Stomach smooth muscle (tissue), 2 donors: ENCODE measurements at regions not wholly inside any gene's neighbourhood (a gene's known extent, or its start where the extent isn't known, plus 50 kb on each side); places are given as distances from the start of the nearest gene placed in this dataset.

Experiments
- H3K27ac ChIP-seq: one replicate; pipeline ENCODE4 v1.7.0; 2013; ENCODE audit warnings: mild to moderate bottlenecking, low read length, inconsistent platforms
- H3K27me3 ChIP-seq, 2 donors: one replicate each; pipeline ENCODE4 v1.7.0; 2013; ENCODE audit warnings: low read length in 2 of 2; ENCODE audit not compliant: insufficient read depth in 2 of 2, control insufficient read depth in 1 of 2
- H3K36me3 ChIP-seq, 2 donors: one replicate each; pipeline ENCODE4 v1.7.0; 2013; ENCODE audit warnings: low read length in 2 of 2; ENCODE audit not compliant: control insufficient read depth in 2 of 2, insufficient read depth in 2 of 2
- H3K4me1 ChIP-seq: one replicate; pipeline ENCODE4 v1.7.0; 2013; ENCODE audit warnings: low read length; ENCODE audit not compliant: control insufficient read depth, insufficient read depth
- H3K4me3 ChIP-seq, 2 donors: one replicate each; pipeline ENCODE4 v1.7.0; 2013; ENCODE audit warnings: low read length in 2 of 2
- H3K9ac ChIP-seq, 2 donors: one replicate each; pipeline ENCODE4 v1.7.0; 2013; ENCODE audit warnings: low read length in 2 of 2, mild to moderate bottlenecking in 1 of 2
- H3K9me3 ChIP-seq, 2 donors: one replicate each; pipeline ENCODE4 v1.7.0; 2013; ENCODE audit warnings: low read length in 2 of 2; ENCODE audit not compliant: control insufficient read depth in 2 of 2
- donor health status: healthy.
- donor health status: Pancreatic carcinoma.

DNA sequence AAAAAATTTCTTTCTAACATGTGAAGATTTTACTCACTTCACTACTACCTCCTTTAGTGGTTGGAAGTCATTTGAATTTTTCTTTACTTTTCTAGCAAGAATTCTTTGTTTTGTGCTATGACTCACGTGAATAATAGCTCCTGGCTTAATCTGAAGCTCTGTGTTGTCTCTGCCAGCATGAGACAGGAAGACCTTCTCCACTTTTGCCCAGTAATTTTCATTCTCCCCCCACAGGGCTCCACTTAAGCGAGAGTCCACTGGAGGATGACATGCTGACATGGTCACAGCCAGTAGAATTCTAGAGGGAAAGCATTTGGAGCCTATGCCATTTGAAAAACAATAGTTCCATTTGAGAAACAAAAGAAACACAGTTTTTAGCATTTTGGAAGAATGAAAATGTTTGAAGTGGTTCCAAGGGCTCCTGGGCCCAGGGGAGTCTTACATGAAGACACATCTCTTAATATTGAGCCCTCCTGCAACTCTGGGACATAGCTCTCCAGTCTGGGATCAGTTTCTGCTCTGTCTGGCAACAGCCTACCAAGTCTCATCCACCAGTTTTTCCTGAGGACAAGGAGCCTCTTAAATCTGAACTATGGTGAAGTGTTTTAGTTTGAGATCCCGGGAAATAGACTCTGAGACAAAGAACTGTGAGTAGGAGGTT lies 231.4 kb downstream of the PAX1 start:
- Histone ChIP-seq H3K9me3 (peaks cover 0 to 3% of the 10 kb centered on the region in 2 donors), H3K27ac (no peak overlapping the region), H3K9ac (no peak overlapping the region), H3K4me1 (no peaks in the 10 kb centered on the region), H3K36me3 (no peaks in the 10 kb centered on the region), H3K4me3 (no peak overlapping the region), H3K27me3 (no peaks in the 10 kb centered on the region)

DNA sequence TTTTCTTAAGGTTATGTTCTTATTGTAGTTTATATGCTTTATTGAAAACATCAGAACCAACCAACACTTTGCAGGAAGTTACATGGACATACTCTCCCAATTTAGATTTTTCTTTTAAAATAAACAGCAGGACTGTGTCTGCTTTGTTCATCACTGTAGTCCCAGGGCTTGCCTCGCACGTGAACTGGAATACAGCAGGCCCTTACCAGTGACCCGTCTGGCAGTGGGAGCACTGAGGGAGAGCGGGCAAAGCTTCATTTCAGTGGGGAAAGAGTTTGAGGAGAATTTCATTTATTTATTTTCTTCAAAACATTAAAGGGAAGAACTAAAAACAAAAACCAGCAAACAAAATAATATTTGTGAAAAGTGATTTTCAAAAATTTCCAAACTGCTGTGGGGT lies 230.8 kb downstream of the PAX1 start:
- H3K4me3 ChIP-seq = no peak overlapping the region
- no peak overlapping the region for H3K27ac ChIP-seq
- H3K9me3 ChIP-seq = peaks cover 0 to 3% of the 10 kb centered on the region in 2 donors
- no peaks in the 10 kb centered on the region for H3K36me3 ChIP-seq
- H3K27me3 ChIP-seq = no peaks in the 10 kb centered on the region
- no peaks in the 10 kb centered on the region for H3K4me1 ChIP-seq
- no peak overlapping the region for H3K9ac ChIP-seq

DNA sequence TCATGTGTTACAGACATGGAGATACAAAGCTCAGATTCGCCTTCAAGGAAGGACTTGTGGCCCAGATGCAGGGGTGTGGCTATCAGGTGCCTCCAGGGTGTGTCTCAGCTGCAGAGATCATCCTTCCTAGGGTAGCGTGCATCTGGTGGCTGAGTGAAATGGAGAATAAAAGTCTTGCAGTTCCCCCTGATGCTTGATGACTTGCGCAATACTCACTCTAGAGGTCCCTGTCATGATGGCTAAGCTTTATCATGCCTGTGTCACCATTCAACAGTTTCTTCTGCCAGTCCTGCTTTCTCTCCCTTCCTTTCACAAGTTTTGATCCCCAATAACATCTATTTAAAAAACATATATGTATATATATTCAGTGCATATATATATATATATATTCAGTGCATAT lies 228.1 kb downstream of the PAX1 start:
- H3K27me3 ChIP-seq = no peaks in the 10 kb centered on the region
- no peak overlapping the region for H3K9ac ChIP-seq
- H3K9me3 ChIP-seq = peaks cover 0 to 3% of the 10 kb centered on the region in 2 donors
- no peaks in the 10 kb centered on the region for H3K36me3 ChIP-seq
- H3K27ac ChIP-seq = no peak overlapping the region
- no peaks in the 10 kb centered on the region for H3K4me1 ChIP-seq
- H3K4me3 ChIP-seq = no peak overlapping the region

DNA sequence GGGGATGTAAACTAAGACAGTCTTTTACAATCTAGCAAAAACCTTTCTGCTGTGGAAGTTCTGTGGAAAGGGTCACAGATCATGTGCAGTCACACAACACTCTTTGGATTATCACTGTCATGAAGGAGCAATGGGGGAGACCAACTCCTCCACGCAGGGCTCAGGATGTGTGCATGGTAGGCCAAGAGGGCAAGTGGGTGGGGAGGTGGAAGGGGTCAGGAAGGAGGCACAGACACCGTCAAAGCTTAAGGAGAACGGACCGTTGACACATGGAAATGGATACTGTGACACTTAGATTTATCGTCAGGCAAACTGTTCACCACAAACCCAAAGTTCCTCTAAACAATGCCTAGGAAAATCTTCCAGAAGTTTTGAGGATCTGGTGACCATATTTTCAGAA lies 215.8 kb downstream of the PAX1 start:
- no peak overlapping the region for H3K9ac ChIP-seq
- H3K27me3 ChIP-seq = no peaks in the 10 kb centered on the region

DNA sequence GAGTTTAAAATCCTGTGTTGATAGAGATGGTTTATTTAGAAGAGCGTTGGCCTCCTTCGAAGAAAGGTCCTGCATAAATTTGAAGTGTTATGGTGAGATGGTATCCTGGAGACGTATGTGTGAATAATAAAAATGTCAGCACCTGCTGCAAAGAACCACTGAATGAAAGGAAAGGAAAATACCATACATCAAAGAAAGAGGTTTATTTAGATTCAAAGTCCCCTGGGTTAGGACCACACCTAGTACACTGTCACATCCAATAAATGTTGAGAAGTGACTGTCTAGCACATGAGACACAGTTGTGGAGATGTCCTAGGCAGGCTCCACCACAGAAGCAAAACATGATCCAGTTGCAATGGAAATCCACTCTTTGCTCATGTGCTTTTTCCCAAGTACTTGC lies 214.7 kb downstream of the PAX1 start:
- H3K27me3 ChIP-seq = no peaks in the 10 kb centered on the region
- no peak overlapping the region for H3K27ac ChIP-seq
- no peaks in the 10 kb centered on the region for H3K36me3 ChIP-seq
- no peak overlapping the region for H3K4me3 ChIP-seq
- H3K9me3 ChIP-seq = peaks cover 0 to 2% of the 10 kb centered on the region in 2 donors
- no peaks in the 10 kb centered on the region for H3K4me1 ChIP-seq
- no peak overlapping the region for H3K9ac ChIP-seq

More for the DNA sequence above, 215.8 kb downstream of the PAX1 start:
- Histone ChIP-seq H3K4me3 (no peak overlapping the region), H3K9me3 (peaks cover 0 to 2% of the 10 kb centered on the region in 2 donors), H3K36me3 (no peaks in the 10 kb centered on the region), H3K27ac (no peak overlapping the region), H3K4me1 (no peaks in the 10 kb centered on the region)

DNA sequence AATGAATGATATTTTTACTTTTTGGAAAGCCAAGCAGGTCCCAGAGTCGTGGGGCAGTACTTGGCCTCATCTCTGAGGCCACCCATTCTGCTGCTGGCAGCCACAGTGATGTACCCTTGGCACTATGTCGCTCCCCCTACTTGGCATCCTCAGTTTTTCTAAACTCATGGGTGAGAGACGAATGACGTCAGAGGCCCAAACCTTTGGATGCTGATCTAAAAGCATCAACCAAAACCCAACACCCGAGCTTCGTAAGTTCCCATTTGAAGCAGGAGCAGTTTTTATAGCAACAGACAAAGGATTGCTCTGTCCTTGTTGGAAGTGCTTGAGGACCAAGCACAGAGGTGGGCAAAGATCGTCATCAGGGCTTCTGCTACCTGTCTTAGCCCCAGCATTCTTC lies 212.9 kb downstream of the PAX1 start:
- H3K9ac ChIP-seq = no peak overlapping the region
- no peak overlapping the region for H3K27ac ChIP-seq
- peaks cover 0 to 2% of the 10 kb centered on the region in 2 donors for H3K9me3 ChIP-seq
- H3K27me3 ChIP-seq = no peaks in the 10 kb centered on the region
- H3K4me3 ChIP-seq = no peak overlapping the region
- no peaks in the 10 kb centered on the region for H3K4me1 ChIP-seq
- no peaks in the 10 kb centered on the region for H3K36me3 ChIP-seq

DNA sequence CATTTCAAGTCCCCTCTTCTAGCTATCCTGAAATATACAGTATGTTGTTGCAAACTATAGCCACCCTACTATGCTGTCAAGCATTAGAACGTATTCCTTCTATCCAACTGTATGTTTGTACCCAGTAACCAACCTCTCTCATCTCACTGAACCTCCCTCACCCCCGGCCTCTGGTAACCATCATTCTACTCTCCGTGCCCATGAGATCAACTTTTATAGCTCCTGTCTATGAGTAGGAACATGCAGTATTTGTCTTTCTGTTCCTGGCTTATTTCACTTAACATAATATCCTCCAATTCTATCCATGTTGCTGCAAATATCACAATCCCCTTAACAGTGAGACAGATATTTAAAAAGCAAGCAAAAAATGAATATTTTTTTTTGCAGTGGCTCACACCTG lies 196.9 kb downstream of the PAX1 start:
- Histone ChIP-seq H3K36me3 (no peaks in the 10 kb centered on the region), H3K9me3 (no peaks in the 10 kb centered on the region), H3K4me3 (no peak overlapping the region), H3K27me3 (no peaks in the 10 kb centered on the region), H3K9ac (no peak overlapping the region), H3K27ac (no peak overlapping the region), H3K4me1 (no peaks in the 10 kb centered on the region)

DNA sequence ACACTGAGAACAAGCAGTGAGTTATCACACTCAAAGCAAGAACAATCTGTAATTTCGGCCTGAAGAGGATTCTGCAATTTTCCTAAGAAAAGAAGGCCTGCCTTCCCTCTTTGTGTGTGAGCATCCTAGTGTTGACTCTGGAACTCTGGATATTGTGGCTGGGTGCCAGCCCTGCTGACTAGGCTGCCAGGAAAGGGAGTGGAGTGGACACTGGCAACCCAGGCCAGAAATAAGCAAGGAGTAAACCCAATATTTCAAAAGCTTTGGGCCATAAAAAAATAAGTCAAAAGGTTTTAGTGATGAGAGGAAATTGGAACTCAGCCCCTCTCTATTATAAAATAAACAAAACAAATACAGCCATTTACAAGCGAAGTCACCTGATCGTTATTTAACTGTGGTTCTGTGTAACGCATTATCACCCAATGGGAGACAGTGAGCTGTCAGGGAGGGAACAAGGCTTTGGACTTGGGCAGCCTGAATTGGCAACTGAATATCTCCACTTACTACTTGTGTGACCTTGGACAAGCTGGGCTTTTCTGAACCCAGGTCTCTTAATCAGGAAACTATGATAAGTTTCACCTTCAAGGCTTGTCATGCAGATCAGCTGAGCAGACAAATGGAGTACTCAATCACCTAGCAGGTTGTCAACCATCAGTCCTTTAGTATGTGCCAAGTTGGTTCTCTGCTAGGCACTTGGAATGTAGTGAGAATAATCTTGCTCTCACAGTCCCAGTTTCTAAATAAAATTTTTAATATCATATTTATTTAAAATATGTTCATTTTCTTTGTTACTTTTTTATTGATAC lies 196.2 kb downstream of the PAX1 start:
- no peaks in the 10 kb centered on the region for H3K36me3 ChIP-seq
- H3K27me3 ChIP-seq = no peaks in the 10 kb centered on the region
- no peak overlapping the region for H3K27ac ChIP-seq
- peaks cover 0 to 3% of the 10 kb centered on the region in 2 donors for H3K9me3 ChIP-seq
- no peaks in the 10 kb centered on the region for H3K4me1 ChIP-seq
- no peak overlapping the region for H3K4me3 ChIP-seq
- no peak overlapping the region for H3K9ac ChIP-seq

DNA sequence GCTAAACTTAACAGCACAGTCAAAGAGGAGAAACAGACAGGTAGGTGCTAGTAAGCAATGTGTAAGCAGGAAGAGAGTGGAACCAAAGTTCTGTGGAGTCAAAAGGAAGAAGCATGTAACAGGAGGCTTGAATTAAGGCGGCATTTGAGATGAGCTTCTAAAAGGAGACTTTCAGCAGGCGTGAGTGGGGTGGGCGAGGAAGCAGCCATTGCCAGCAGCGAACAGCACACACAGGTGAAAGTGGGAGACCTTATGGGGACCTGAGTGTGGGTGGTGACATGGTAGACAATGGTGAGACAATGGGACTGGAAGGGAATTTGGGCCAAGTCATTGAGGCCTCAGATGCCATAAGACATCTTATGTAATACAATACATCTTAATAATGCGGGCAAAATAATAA lies 195.0 kb downstream of the PAX1 start:
- no peak overlapping the region for H3K4me3 ChIP-seq
- H3K4me1 ChIP-seq = no peaks in the 10 kb centered on the region
- H3K36me3 ChIP-seq = no peaks in the 10 kb centered on the region
- no peak overlapping the region for H3K27ac ChIP-seq
- no peaks in the 10 kb centered on the region for H3K27me3 ChIP-seq
- peaks cover 0 to 3% of the 10 kb centered on the region in 2 donors for H3K9me3 ChIP-seq
- H3K9ac ChIP-seq = no peak overlapping the region

DNA sequence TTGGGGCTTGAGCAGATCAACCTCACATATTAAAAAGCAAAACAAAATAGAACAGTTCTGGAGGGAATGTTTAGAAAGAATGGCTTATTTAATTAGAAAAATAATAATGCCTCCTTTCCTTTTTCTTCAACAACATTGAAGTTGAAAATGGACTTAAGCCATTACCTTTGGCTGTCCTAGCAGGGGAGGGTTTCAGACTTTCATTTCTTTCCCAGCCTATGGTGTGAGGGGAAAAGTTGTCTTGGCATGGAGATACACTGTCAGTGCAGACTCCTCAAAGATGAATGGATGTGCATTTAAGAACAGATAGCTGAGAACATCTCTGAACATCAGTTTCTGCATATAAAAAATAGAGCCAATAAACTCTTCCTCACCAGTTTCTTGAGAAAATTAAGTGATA lies 169.5 kb downstream of the PAX1 start:
- no peak overlapping the region for H3K4me3 ChIP-seq

DNA sequence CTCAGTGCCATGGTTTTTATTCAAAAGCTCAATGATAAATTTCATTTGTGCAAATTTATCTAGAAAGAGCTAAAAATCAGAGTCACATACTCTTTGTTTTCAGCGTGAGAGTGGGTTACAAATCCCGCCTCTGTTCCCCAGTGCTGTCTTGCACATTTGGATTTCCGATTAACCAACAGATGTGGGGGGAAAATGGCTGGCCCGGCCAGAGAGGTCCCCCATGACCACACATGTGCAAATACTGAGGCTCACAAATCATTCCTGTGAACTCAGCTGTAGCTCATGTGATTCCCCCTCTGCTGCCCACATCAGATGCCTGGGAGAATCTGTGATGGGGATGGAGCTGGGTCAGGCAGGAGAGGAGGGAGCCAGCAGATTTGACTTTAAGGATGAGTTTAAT lies 168.7 kb downstream of the PAX1 start:
- Histone ChIP-seq H3K27ac (no peak overlapping the region), H3K27me3 (no peaks in the 10 kb centered on the region), H3K9ac (no peak overlapping the region), H3K4me3 (no peak overlapping the region), H3K4me1 (no peaks in the 10 kb centered on the region), H3K36me3 (no peaks in the 10 kb centered on the region), H3K9me3 (no peaks in the 10 kb centered on the region)

More for the DNA sequence above, 169.5 kb downstream of the PAX1 start:
- no peaks in the 10 kb centered on the region for H3K36me3 ChIP-seq
- no peaks in the 10 kb centered on the region for H3K27me3 ChIP-seq
- no peak overlapping the region for H3K27ac ChIP-seq
- H3K9ac ChIP-seq = no peak overlapping the region
- H3K9me3 ChIP-seq = no peaks in the 10 kb centered on the region
- no peaks in the 10 kb centered on the region for H3K4me1 ChIP-seq
